Inflammatory macrophage treated with lipopolysaccharide for 4 hours (primary cell): ENCODE measurements at regions not wholly inside any gene's neighbourhood (a gene's known extent, or its start where the extent isn't known, plus 50 kb on each side); places are given as distances from the start of the nearest gene placed in this dataset.

ENCODE experiments used
- DNase-seq: peaks from one replicate; pipeline ENCODE4 v3.0.0-alpha.2; 2020

- no peak for DNase-seq
Observed at GRCh38 chr3:152155246-152156020, 113.3 kb upstream of the MBNL1 start.

GRCh38 chr3:152156880-152157279, 111.8 kb upstream of the MBNL1 start:
- DNase-seq: no peak

GRCh38 chr3:152157337-152157736, 111.4 kb upstream of the MBNL1 start:
- no peak for DNase-seq

- DNase-seq: peak; percentile 6
Observed at GRCh38 chr3:152159328-152159727, 109.4 kb upstream of the MBNL1 start.

GRCh38 chr3:152160350-152161011, 108.2 kb upstream of the MBNL1 start:
- DNase-seq: no peak

GRCh38 chr3:152172460-152172859, 96.3 kb upstream of the MBNL1 start:
- DNase-seq: no peak

- no peak for DNase-seq
Observed at GRCh38 chr3:152173627-152174026, 95.1 kb upstream of the MBNL1 start.

- no peak for DNase-seq
Observed at GRCh38 chr3:152174876-152175527, 93.7 kb upstream of the MBNL1 start.

- no peak for DNase-seq
Observed at GRCh38 chr3:152175528-152175889, 93.2 kb upstream of the MBNL1 start.

- no peak for DNase-seq
Observed at GRCh38 chr3:152176241-152176640, 92.5 kb upstream of the MBNL1 start.

- DNase-seq: no peak
Observed at GRCh38 chr3:152176998-152177397, 91.7 kb upstream of the MBNL1 start.

- peak; percentile 37 for DNase-seq
Observed at GRCh38 chr3:152177757-152178156, 91.0 kb upstream of the MBNL1 start.

GRCh38 chr3:152183473-152183872, 85.3 kb upstream of the MBNL1 start:
- DNase-seq: peak; percentile 46

GRCh38 chr3:152184971-152185686, 83.6 kb upstream of the MBNL1 start:
- DNase-seq: no peak

- DNase-seq: peak; percentile 50
Observed at GRCh38 chr3:152185891-152186630, 82.7 kb upstream of the MBNL1 start.

- no peak for DNase-seq
Observed at GRCh38 chr3:152190636-152191183, 78.0 kb upstream of the MBNL1 start.

GRCh38 chr3:152192050-152192449, 76.7 kb upstream of the MBNL1 start:
- DNase-seq: no peak

- peak; percentile 69 for DNase-seq
Observed at GRCh38 chr3:152192936-152193672, 75.6 kb upstream of the MBNL1 start.

- DNase-seq: peak; percentile 63
Observed at GRCh38 chr3:152193673-152194267, 75.0 kb upstream of the MBNL1 start.

GRCh38 chr3:152195206-152195605, 73.5 kb upstream of the MBNL1 start:
- DNase-seq: no peak

- DNase-seq: peak; percentile 95
Observed at GRCh38 chr3:152196782-152197181, 71.9 kb upstream of the MBNL1 start.
